GM12891 (cell line): ENCODE measurements at regions not wholly inside any gene's neighbourhood (a gene's known extent, or its start where the extent isn't known, plus 50 kb on each side); places are given as distances from the start of the nearest gene placed in this dataset.

ENCODE experiments used
- POLR2A ChIP-seq: IDR thresholded peaks from 2 replicates; pipeline ENCODE4 v1.6.1; 2011; ENCODE audit warnings: low read depth, low read length, control low read depth
- POU2F2 ChIP-seq: IDR thresholded peaks from 2 replicates; pipeline ENCODE4 v1.6.1; 2011; ENCODE audit warnings: low read depth, mild to moderate bottlenecking, control low read depth, low read length, moderate library complexity
- SPI1 ChIP-seq: IDR thresholded peaks from 2 replicates; pipeline ENCODE4 v1.6.1; 2011; ENCODE audit warnings: low read depth, low read length, control low read depth

DNA sequence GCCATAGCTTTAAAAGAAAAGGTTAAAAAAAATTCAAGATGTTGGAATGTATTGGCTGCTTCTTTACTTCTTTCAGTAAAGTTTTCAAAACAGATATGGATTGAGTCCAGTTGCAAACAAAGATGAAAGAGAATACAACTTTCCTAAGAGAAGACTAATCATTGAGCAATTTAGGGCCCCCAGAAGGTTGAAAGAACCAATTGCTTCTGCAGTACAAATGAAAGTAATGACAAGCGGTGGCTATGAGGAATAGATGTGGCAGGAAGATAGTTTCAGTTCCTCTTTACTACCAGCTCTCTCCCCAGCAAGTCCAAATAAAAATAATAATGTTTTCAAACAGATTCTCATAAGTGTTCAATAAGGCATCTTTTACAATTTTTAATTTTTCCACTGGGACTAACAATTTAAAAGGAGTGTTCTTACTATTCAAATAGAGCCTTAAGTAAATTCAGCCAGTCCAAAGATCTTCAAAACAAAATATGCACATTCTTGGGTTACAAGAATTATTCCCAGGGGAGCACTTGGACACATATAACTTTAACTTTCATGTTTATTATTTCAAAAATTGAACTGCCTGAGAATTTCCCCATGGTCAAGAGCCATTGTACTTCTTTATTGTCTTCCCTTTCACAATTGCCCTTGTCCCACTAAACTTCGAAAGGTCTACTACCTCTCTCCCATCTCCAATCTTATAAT is 62.3 kb upstream of the PPP1R12A start:
- no peak for TF ChIP-seq POU2F2
- peak; percentile 99 for TF ChIP-seq SPI1
- TF ChIP-seq POLR2A = no peak
